ENCODE measurements at regions not wholly inside any gene's neighbourhood (a gene's known extent, or its start where the extent isn't known, plus 50 kb on each side); places are given as distances from the start of the nearest gene placed in this dataset.

DNA sequence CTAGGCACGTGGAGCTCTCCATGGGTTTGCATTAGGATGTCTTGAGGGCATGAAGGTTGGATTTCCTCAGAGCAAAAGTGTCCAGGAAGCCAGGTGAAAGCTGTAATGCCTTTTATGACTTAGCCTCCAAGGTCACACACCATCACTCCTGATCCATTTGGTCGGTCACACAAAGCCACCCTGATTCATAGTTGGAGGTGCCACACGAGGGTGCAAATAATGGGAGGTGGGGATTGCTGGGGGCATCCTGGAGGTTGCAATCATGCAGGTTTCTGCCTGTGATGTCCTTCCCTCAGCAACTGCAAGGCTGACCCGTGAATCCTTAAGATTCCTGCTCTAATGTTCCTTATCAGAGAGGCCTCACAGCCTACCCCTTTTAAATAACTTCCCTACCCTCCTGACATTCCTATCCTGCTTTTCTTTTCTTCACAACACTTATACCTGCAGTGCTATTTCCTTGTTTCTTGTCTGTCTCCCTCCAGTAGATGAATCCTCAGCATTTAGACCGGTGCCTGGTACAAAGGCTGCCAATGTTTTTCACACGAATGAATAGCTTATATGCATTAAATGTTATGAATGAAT lies 97.1 kb downstream of the LIPG start:
- TF ChIP-seq CTCF (IDR thresholded peaks at IDR 0.05; ENCODE audit: insufficient read depth, missing control alignments), result no peak
- DNase-seq (ENCODE audit: insufficient read length, low spot score) (no peak), FAIRE-seq (no peak)

DNA sequence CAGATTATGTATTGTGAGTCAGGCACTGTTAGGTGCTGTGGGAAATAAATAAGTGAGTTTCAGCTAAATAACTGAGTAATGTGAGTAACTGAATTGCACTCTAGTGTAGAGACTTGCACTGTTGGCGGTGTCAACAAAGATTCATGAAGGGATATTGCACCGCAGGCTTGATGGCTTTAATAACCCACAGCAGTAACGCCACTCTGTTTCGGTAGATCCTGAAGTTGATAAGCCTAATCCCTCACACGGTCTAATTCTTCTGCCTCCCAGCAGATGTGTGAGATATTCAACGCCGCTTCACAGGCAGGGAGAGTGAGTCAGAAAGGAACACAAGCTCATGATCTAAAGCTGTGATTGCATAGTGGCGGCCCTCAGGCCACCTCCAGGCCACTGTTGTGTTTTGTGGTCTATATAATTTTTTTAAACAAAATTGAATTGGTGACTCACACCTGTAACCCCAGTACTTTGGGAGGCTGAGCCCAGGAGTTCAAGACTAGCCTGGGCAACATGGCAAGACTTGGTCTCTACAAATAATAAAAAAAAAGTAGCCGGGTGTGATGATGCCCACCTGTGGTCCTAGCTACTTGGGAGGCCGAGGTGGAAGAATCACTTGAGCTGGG lies 94.3 kb downstream of the LIPG start:
- no peak for TF ChIP-seq CTCF (IDR thresholded peaks at IDR 0.05; ENCODE audit: insufficient read depth, missing control alignments)
- DNase-seq (ENCODE audit: insufficient read length, low spot score) (no peak), FAIRE-seq (no peak)

DNA sequence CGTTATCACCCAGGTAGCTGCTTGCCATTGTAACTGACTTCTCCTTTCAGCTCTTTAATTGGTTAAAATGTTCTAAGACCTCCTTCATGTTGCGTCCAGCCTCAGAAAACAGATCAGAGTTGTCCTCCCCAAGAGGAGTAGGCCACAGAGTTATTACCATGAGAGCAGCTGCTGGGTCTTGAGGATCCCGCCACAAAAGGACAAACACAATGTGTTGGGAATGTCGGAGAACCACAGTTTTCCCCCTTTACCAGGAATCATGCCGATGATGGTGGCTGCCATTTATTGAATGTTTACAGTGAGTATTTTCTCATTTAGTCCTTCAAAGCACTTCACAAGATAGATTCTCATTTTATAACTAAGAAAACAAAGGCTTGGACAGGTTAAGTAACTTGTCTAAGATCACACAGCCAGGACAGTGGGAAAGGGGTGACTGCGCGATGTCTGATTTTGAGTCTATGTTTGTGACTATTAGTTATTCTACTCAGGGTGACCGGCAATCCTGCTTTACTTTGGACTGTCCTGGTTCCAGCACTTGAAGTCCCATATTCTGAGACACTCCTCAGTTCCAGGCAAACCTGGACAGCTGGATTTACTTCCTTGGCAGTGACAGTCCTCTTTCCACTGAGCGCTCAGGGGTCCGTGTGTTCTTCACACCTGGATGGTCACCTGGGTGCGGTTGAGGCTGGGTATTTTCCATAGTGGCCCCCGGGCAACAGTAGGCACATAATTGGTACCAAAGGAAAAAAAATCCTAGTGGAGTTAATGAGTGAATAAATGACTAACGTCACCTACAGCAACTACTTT lies 93.6 kb downstream of the LIPG start:
- DNase-seq (ENCODE audit: insufficient read length, low spot score) (no peak), FAIRE-seq (no peak)
- TF ChIP-seq CTCF (IDR thresholded peaks at IDR 0.05; ENCODE audit: insufficient read depth, missing control alignments), result no peak

DNA sequence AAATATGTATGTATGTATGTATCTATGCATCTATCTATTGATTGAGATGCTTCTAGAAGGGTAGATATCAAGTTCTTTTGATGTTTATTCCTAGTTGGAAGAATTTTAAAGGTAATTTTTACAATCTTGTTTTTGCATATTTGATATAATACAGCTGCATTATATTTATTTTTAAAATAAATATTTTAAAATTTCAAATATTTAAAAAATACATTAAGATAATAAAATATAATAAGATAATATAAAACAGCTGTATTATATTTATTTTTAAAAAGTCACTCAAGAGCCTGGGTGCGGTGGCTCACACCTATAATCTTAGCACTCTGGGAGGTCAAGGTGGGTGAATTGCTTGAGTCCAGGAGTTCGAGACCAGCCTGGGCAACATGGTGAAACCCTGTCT lies 92.5 kb downstream of the LIPG start:
- no peak for DNase-seq (ENCODE audit: insufficient read length, low spot score)
- no peak for TF ChIP-seq CTCF (IDR thresholded peaks at IDR 0.05; ENCODE audit: insufficient read depth, missing control alignments)
- no peak for FAIRE-seq

- DNase-seq (ENCODE audit: insufficient read length, low spot score) (no peak), FAIRE-seq (no peak)
- no peak for TF ChIP-seq CTCF (IDR thresholded peaks at IDR 0.05; ENCODE audit: insufficient read depth, missing control alignments)
Measured at GRCh38 chr18:49652881-49653724, 91.2 kb downstream of the LIPG start.

DNA sequence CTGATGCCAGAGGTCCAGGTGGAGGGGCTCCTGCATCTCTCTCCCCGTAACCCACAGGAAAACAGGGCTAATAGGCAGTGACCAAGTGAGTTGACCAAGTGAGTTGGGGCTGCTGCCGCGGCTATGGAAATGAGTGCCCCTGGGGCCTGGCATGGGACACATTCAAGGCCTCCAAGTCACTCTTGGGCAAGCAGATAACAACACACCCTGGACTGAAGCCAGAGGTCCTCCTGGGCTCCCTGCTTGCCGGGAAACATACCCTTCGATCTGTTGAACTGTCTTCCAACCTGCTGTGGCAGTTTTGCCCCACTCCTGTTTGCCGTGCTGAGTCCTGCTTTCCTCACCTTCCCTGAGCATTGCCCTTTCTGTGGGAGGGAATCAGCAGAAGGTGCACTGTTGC lies 89.2 kb downstream of the LIPG start:
- FAIRE-seq (no peak), DNase-seq (ENCODE audit: insufficient read length, low spot score) (no peak)
- TF ChIP-seq CTCF (IDR thresholded peaks at IDR 0.05; ENCODE audit: insufficient read depth, missing control alignments), result no peak
